Activated CD4-positive, alpha-beta T cell treated with anti-CD3 and anti-CD28 coated beads, Interleukin-2, amount 50 U/mL, for 48 hours (primary cell): ENCODE measurements at regions not wholly inside any gene's neighbourhood (a gene's known extent, or its start where the extent isn't known, plus 50 kb on each side); places are given as distances from the start of the nearest gene placed in this dataset.

Experiments used
- DNase-seq, 2 experiments: peaks; one replicate each; pipeline ENCODE4 v3.0.0-alpha.2; 2020

DNA sequence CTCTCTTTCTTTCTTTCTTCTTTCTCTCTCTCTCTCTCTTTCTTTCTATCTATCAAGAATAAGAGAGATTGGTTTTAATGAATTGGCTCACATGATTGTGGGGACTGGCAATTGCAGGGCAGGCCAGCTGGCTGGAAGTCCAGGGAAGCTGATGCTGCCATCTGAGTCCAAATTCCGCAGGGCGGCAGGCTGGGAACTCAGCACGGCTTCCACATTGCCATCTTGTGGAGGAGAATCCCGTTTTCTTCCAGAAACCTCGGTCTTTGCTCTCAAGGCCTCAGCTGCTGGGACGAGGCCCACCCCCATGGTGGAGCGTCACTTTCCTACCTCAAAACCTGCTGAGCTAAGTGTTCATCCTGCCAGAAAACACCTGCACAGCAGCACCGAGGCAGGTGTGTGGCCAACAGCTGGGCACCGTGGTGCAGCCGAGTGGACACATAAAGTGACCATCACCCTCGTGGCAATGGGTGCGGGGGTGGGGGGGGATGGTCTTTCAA, 58.8 kb upstream of the SLCO4A1 start:
- DNase-seq, result no peak

DNA sequence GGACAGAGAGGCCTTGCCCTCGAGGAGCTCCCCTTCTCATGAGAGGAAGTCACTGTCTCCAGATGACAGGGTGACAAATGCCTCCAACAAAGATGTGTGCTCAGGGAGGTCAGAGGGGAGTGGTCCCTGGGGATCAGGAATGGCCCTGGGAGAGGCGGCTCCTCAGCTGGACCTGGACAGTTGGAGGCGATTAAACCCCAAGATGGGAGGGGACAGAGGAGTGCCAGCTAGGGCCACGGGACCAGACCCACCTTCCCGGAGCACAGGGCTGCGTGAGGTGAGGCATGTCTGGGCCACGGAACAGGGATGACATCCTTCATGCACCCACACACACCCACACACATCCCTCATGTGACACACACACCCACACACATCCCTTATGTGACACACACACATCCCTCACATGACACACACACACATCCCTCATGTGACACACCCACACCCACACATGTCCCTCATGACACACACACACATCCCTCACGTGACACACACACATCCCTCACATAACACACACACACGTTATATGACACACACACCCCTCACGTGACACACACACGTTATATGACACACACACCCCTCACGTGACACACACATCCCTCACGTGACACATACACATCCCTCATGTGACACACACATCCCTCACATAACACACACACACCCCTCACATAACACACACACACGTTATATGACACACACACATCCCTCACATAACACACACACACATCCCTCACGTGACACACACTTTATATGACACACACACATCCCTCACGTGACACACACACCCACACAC, 57.4 kb upstream of the SLCO4A1 start:
- no peak for DNase-seq

GRCh38 chr20:62585461-62585970, 56.8 kb upstream of the SLCO4A1 start:
- no peak for DNase-seq

DNA sequence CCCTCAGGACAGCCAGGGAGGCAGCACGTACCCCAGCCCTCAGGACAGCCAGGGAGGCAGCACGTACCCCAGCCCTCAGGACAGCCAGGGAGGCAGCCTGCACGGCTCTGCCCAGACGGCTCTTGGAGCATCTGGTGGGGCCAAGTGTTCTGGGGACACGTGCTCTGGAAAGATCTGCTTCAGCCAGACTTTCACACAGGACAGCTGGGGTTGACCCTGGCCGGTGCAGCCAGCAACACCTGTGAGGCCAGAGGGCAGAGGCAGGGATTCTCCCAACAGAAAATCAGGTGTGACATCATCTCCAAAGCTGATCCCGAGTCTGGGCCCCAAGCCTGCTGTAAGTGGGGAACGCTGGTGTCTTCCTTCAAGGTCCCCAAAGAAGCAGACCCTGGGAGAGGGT, 55.5 kb upstream of the SLCO4A1 start:
- DNase-seq, result no peak

DNA sequence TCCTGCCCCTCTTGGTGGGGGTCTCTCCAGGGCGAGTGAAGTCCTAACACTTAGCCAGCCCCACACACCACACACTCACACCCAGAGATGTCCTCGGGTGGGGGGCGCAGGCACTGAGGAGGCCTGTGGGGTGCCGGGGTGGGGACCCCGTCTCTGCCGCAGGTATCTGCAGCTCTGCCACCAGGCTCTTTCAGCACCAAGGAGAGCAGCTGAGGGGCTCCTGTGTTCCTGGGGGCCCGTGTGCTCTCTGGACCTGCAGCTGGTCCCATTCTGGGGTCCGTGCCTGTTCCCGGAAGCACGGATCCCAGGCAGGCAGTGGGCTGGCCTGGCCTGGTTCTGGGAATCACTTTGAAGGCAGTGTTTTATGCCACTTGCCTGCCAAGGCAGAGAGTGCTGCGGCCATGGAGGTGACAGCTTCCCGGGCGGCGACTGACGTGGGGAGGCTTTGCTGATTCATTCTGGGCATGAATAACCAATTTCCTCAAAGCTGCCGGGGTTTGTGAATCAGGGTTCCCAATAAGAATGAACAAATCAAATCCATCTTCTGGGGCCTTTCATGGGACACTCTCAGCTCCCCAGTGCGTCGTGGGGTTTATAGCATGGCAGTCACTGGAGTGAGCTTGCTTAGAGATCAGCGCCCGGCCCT, 54.4 kb upstream of the SLCO4A1 start:
- DNase-seq, result peak; percentile 17 to 48

GRCh38 chr20:62588458-62589149, 53.7 kb upstream of the SLCO4A1 start:
- DNase-seq, result no peak

DNA sequence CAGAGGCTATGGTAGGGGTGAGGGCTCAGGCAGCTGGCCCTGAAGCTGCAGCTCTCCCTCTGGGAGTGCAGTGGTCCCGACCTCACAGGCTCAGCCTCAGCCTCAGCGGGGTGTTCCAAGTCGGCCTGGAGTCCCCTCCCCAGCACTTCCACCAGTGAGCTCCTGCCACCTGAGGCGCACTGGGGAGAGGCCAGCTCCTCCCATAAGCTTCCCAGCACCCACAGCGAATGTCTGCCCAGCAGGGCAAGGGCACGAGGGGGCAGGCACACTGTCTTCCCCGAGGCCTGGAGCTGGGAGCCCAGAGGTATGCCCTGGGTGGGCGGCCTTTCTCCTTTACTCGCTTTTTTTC, 53.2 kb upstream of the SLCO4A1 start:
- DNase-seq, result no peak

GRCh38 chr20:62589720-62590119, 52.6 kb upstream of the SLCO4A1 start:
- DNase-seq, result no peak

DNA sequence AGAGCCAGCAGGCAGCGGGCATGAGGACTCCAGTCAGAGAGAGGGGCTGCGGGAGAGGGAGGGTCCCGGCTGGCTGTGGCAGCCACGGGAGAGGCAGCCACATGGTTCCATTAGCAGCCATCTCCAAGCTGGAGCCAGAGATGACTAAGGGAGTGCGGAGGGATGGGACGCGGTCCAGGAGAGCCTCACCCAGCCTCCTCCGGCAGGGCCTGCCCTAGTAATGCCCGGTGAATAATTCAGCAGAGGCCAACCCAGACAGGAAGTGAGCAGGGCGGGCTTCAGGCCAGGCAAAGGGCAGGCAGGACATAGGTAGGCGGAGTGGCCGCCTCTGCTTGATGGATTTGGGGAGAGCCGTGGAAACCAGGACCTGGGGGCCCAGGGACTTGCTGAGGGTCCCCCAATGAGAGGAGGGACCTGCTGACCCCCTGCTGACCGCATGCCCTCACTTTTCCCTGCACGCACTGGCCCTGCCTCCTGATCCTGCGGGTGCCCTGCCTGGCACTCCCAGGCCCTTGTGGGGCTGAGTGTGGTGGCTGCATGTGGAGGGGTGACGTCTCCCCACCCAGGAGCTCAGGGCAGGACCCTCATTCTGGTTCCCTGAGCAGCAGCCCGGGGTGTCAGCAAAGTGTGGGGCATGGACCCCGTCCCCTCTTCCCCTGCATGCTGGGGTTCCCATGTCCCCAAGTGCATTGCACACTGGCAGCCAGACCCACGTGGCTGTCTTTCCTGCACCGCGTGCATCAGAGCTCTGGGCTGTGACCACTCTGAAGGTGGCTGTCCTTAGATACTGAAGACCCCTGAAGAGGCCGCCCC, 51.8 kb upstream of the SLCO4A1 start:
- no peak for DNase-seq

DNA sequence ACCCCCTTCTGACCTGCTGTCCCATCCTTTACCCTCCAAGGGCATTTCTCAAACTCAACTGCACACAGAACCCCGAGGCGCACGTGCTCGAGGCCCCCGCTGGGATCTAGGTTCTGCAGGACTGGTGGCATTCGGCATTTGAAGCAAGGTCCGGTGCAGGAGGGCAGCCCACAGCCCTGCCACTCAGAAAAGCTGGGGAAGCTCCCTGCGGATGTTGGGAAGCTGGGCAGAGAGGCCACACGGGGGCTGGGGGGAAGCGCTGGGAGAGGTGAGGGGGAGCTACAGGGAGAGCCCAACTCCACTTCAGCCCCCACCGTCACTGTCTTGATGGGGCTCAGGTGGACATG, 51.2 kb upstream of the SLCO4A1 start:
- DNase-seq, result no peak

- DNase-seq, result no peak
These were observed 50.7 kb upstream of the SLCO4A1 start for GRCh38 chr20:62591591-62591990.
